Loucy (cell line): ENCODE measurements at regions not wholly inside any gene's neighbourhood (a gene's known extent, or its start where the extent isn't known, plus 50 kb on each side); places are given as distances from the start of the nearest gene placed in this dataset.

Experiments used
- EZH2phosphoT487 ChIP-seq: fragments of 200-600 bp; IDR thresholded peaks from 2 replicates; pipeline ENCODE4 v1.6.1; 2018; ENCODE audit warnings: antibody characterized with exemption, mild to moderate bottlenecking, moderate library complexity, borderline replicate concordance
- TF ChIP-seq, protein P1 (sequence below): fragments of 200-600 bp; sonication (generic); conservative IDR thresholded peaks from 2 replicates; pipeline ENCODE4 v1.5.1; 2014; ENCODE audit warnings: mild to moderate bottlenecking, antibody characterized with exemption, low read length

DNA sequence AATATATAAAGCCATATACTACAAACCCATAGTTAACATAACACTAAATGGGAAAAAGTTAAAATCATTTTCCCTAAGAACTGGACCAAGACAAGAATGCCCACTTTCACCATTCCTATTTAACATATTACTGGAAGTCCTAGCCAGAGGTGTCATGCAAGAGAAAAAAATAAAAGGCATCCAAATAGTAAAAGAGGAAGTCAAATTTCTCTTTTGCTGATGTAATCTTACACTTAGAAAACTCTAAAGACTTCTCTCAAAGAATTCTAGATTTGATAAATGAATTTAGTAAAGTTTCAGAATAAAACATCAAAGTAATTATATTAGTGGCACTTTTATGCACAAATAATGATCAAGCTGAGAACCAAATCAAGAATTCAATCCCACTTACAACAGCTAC is 678.9 kb upstream of the SLITRK5 start:
- no peak for TF ChIP-seq EZH2phosphoT487
- TF ChIP-seq, protein P1, sequence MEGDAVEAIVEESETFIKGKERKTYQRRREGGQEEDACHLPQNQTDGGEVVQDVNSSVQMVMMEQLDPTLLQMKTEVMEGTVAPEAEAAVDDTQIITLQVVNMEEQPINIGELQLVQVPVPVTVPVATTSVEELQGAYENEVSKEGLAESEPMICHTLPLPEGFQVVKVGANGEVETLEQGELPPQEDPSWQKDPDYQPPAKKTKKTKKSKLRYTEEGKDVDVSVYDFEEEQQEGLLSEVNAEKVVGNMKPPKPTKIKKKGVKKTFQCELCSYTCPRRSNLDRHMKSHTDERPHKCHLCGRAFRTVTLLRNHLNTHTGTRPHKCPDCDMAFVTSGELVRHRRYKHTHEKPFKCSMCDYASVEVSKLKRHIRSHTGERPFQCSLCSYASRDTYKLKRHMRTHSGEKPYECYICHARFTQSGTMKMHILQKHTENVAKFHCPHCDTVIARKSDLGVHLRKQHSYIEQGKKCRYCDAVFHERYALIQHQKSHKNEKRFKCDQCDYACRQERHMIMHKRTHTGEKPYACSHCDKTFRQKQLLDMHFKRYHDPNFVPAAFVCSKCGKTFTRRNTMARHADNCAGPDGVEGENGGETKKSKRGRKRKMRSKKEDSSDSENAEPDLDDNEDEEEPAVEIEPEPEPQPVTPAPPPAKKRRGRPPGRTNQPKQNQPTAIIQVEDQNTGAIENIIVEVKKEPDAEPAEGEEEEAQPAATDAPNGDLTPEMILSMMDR: no peak
